HepG2 (cell line): ENCODE measurements at regions not wholly inside any gene's neighbourhood (a gene's known extent, or its start where the extent isn't known, plus 50 kb on each side); places are given as distances from the start of the nearest gene placed in this dataset.

Source experiments
- ATAC-seq: fragments of 200-7000 bp; cut with Tn5 transposase; 3 replicates; pipeline ENCODE4 v1.9.1; 2020; ENCODE audit warnings: mild to moderate bottlenecking, moderate library complexity
- BruUV-seq: library from RNA; stranded (reverse); fragments of 400-500 nt; replicated peaks from 2 replicates; lab custom pipeline; 2021; lab: Mats Ljungman, UMichigan
- CTCF ChIA-PET: fragments of 300-600 bp; formaldehyde crosslinking; extraction: SDS; loops from one replicate; lab custom pipeline; 2021; ENCODE audit warnings: low total read pairs, inconsistent platforms, low intra/inter-chr PET ratio; lab: Yijun Ruan, JAX
- POLR2A ChIA-PET: fragments of 350-600 bp; sonication (Branson Sonifier 250); formaldehyde crosslinking; loops from one replicate; lab custom pipeline; 2020; ENCODE audit warnings: antibody characterized with exemption, inconsistent platforms; lab: Yijun Ruan, JAX
- DNase-seq: peaks from one replicate; pipeline ENCODE4 v3.0.0-alpha.2; 2015; ENCODE audit warnings: low spot score
- FAIRE-seq: peaks from 3 replicates; lab custom pipeline; 2011; peaks lifted over from hg19 to GRCh38; lab: Jason Lieb, UNC
- H2AFZ ChIP-seq: one replicate; pipeline ENCODE4 v1.6.1; 2011; ENCODE audit warnings: low read length, inconsistent platforms
- H3K27ac ChIP-seq: fragments of 300-600 bp; 3 replicates; pipeline ENCODE4 v1.8.0; 2011; ENCODE audit warnings: mixed run types, mild to moderate bottlenecking, mixed read lengths, low read length, inconsistent platforms; ENCODE audit not compliant: insufficient read depth; ENCODE audit errors: extremely low read length
- H3K27me3 ChIP-seq, 2 experiments: fragments of 200-600 bp in 1 of 2; 2 replicates in 1 of 2; 3 replicates in 1 of 2; pipeline versions ENCODE4 v1.6.0 to v1.8.0; 2011; ENCODE audit warnings: low read length in 2 of 2, mild to moderate bottlenecking in 2 of 2, moderate library complexity in 2 of 2, inconsistent platforms in 1 of 2; ENCODE audit not compliant: insufficient read depth in 2 of 2, control insufficient read depth in 1 of 2
- H3K36me3 ChIP-seq, 2 experiments: fragments of 200-600 bp in 1 of 2; replicated peaks in 1 of 2; 2 replicates in 1 of 2; 3 replicates in 1 of 2; pipeline versions ENCODE4 v1.5.1 to v1.8.0; 2011; ENCODE audit warnings: low read length in 2 of 2, inconsistent platforms in 1 of 2; ENCODE audit not compliant: insufficient read depth in 2 of 2, control insufficient read depth in 1 of 2
- H3K4me1 ChIP-seq: 2 replicates; pipeline ENCODE4 v1.5.1; 2012; ENCODE audit warnings: low read length, inconsistent platforms; ENCODE audit not compliant: insufficient read depth
- H3K4me2 ChIP-seq: 2 replicates; pipeline ENCODE4 v1.6.0; 2011; ENCODE audit warnings: low read depth, low read length, inconsistent platforms
- H3K4me3 ChIP-seq, 3 experiments: fragments of 200-600 bp in 1 of 3; sonication (generic), shearing (Covaris generic) in 1 of 3; replicated peaks in 1 of 3; 2 replicates each; pipeline ENCODE4 v1.5.1; 2011 to 2016; ENCODE audit warnings: low read length in 3 of 3, inconsistent platforms in 2 of 3, low read depth in 2 of 3, mild to moderate bottlenecking in 2 of 3, control low read depth in 1 of 3, mixed read lengths in 1 of 3; ENCODE audit not compliant: insufficient read depth in 1 of 3
- H3K79me2 ChIP-seq: one replicate; pipeline ENCODE4 v1.6.1; 2011; ENCODE audit warnings: low read length, inconsistent platforms; ENCODE audit not compliant: insufficient read depth
- H3K9ac ChIP-seq: 2 replicates; pipeline ENCODE4 v1.6.0; 2011; ENCODE audit warnings: mild to moderate bottlenecking, low read depth, low read length, inconsistent platforms; ENCODE audit not compliant: insufficient read depth
- H3K9me3 ChIP-seq: 2 replicates; pipeline ENCODE4 v1.5.1; 2012; ENCODE audit warnings: mild to moderate bottlenecking, low read length
- H4K20me1 ChIP-seq: 2 replicates; pipeline ENCODE4 v1.6.0; 2011; ENCODE audit warnings: inconsistent platforms, mild to moderate bottlenecking, low read length, moderate library complexity; ENCODE audit not compliant: insufficient read depth
- AGO2 ChIP-seq: fragments of 200-400 bp; formaldehyde crosslinking; optimal IDR thresholded peaks from 2 replicates; pipeline ENCODE3; 2017; ENCODE audit warnings: mild to moderate bottlenecking, low read depth, low read length, moderate library complexity
- EZH2 ChIP-seq: conservative IDR thresholded peaks from 2 replicates; pipeline ENCODE4 v1.6.1; 2012; ENCODE audit warnings: mild to moderate bottlenecking, low read depth, low read length, moderate library complexity
- RBFOX2 ChIP-seq: fragments of 200-400 bp; formaldehyde crosslinking; IDR thresholded peaks from 2 replicates; pipeline ENCODE4 v1.6.1; 2017; ENCODE audit warnings: low read depth, mild to moderate bottlenecking, low read length
- STAG1 ChIP-seq: sonication (generic); formaldehyde crosslinking; IDR thresholded peaks from 2 replicates; pipeline ENCODE4 v1.4.0; 2020; ENCODE audit warnings: missing genetic modification reagents
- ZNF121 ChIP-seq: sonication (generic); formaldehyde crosslinking; IDR thresholded peaks from 2 replicates; pipeline ENCODE4 v1.5.0; 2020; ENCODE audit warnings: mild to moderate bottlenecking, missing genetic modification reagents
- ZNF501 ChIP-seq: sonication (generic); formaldehyde crosslinking; IDR thresholded peaks from 2 replicates; pipeline ENCODE4 v1.5.1; 2020; ENCODE audit warnings: mild to moderate bottlenecking, moderate library complexity, missing genetic modification reagents
- ZNF556 ChIP-seq: sonication (generic); formaldehyde crosslinking; IDR thresholded peaks from 2 replicates; pipeline ENCODE4 v1.4.0; 2020; ENCODE audit warnings: mild to moderate bottlenecking, missing genetic modification reagents, borderline replicate concordance
- WGBS: methylation state at CpG from one replicate; pipeline ENCODE4 v1.1.6; 2017; ENCODE audit warnings: low lambda C conversion rate; 5-methylcytosine and 5-hydroxymethylcytosine counted together
- in situ Hi-C: cut with HindIII; loops from 2 replicates; pipeline ENCODE4 v1.10.0; 2017; ENCODE audit warnings: low pct_unique_long_range_greater_than_20kb; ENCODE audit not compliant: extremely low pct_ligation_motif_present
- intact Hi-C: fragments of 100-400 bp; cut with micrococcal nuclease; formaldehyde crosslinking; loops from one replicate; pipeline ENCODE4 v1.10.0; 2022; ENCODE audit not compliant: unreplicated experiment
- TF ChIP-seq, protein P1 (sequence below): sonication (generic); formaldehyde crosslinking; IDR thresholded peaks from one replicate; pipeline ENCODE4 v1.5.1; 2020; ENCODE audit warnings: mild to moderate bottlenecking, missing genetic modification reagents; ENCODE audit errors: not compliant biosample characterization
- TF ChIP-seq, protein P2 (sequence below): sonication (generic); formaldehyde crosslinking; IDR thresholded peaks from 2 replicates; pipeline ENCODE4 v1.5.0; 2020; ENCODE audit warnings: mild to moderate bottlenecking, missing genetic modification reagents
- TF ChIP-seq, protein P3 (sequence below): sonication (generic); formaldehyde crosslinking; IDR thresholded peaks from 2 replicates; pipeline ENCODE4 v1.4.0; 2020; ENCODE audit warnings: mild to moderate bottlenecking, missing genetic modification reagents
- TF ChIP-seq, protein P4 (sequence below): sonication (generic); formaldehyde crosslinking; IDR thresholded peaks from 2 replicates; pipeline ENCODE4 v1.5.0; 2020; ENCODE audit warnings: missing genetic modification reagents

DNA sequence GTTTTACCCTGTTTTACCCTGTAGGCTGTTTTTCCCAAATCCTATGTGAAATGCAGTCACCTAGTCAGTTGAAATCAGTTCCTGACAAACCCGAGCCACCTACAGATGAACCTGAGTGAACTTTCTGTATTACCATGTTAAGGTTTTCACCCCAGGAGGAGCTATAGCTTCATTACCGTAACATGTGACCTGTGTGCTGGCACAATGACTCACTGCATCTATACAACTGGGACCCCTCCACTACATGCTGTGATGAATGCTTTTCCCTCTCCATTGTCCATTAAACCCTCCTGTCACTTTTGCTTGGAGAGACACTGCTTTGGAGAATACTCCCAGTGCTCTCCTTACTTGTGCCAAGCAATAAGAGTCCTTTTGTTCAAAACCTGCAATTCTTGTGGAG, 1974.8 kb downstream of the EFNA5 start (continued):
- TF ChIP-seq, protein P1, sequence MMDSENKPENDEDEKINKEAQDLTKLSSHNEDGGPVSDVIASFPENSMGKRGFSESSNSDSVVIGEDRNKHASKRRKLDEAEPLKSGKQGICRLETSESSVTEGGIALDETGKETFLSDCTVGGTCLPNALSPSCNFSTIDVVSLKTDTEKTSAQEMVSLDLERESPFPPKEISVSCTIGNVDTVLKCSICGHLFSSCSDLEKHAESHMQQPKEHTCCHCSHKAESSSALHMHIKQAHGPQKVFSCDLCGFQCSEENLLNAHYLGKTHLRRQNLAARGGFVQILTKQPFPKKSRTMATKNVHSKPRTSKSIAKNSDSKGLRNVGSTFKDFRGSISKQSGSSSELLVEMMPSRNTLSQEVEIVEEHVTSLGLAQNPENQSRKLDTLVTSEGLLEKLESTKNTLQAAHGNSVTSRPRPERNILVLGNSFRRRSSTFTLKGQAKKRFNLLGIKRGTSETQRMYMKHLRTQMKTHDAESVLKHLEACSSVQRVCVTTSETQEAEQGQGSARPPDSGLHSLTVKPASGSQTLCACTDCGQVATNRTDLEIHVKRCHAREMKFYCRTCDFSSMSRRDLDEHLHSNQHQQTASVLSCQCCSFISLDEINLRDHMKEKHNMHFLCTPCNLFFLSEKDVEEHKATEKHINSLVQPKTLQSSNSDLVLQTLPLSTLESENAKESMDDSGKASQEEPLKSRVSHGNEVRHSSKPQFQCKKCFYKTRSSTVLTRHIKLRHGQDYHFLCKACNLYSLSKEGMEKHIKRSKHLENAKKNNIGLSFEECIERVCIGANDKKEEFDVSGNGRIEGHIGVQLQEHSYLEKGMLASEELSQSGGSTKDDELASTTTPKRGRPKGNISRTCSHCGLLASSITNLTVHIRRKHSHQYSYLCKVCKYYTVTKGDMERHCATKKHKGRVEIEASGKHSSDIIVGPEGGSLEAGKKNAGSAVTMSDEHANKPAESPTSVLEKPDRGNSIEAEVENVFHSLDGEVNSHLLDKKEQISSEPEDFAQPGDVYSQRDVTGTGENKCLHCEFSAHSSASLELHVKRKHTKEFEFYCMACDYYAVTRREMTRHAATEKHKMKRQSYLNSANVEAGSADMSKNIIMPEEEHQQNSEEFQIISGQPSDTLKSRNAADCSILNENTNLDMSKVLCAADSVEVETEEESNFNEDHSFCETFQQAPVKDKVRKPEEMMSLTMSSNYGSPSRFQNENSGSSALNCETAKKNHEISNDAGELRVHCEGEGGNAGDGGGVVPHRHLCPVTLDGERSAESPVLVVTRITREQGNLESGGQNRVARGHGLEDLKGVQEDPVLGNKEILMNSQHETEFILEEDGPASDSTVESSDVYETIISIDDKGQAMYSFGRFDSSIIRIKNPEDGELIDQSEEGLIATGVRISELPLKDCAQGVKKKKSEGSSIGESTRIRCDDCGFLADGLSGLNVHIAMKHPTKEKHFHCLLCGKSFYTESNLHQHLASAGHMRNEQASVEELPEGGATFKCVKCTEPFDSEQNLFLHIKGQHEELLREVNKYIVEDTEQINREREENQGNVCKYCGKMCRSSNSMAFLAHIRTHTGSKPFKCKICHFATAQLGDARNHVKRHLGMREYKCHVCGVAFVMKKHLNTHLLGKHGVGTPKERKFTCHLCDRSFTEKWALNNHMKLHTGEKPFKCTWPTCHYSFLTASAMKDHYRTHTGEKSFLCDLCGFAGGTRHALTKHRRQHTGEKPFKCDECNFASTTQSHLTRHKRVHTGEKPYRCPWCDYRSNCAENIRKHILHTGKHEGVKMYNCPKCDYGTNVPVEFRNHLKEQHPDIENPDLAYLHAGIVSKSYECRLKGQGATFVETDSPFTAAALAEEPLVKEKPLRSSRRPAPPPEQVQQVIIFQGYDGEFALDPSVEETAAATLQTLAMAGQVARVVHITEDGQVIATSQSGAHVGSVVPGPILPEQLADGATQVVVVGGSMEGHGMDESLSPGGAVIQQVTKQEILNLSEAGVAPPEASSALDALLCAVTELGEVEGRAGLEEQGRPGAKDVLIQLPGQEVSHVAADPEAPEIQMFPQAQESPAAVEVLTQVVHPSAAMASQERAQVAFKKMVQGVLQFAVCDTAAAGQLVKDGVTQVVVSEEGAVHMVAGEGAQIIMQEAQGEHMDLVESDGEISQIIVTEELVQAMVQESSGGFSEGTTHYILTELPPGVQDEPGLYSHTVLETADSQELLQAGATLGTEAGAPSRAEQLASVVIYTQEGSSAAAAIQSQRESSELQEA, result no peak
- TF ChIP-seq, all 625 proteins: peak for 0

DNA sequence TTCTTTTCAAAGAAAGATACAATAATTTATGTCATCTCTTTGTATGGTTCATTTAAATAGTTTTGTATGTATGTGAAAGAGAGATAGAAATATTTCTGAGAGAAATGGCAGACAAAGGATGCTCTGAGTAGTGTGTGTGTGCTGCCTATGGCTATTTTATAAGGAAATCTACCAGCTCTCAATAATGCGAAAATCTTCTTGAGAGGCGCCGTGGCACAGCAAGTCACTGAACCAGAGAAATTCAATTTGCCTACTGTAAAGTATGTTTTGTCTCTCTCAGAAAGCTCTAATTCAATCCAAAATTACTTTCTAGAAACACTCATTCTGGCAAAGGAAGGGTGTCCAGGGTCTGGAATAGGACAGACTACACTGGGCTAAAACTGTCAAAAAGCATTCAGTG, 1981.1 kb downstream of the EFNA5 start:
- Histone ChIP-seq H3K4me3 (no peak overlapping the region), H4K20me1 (no peaks in the 10 kb centered on the region), H3K9me3 (no peaks in the 10 kb centered on the region), H3K9ac (no peak overlapping the region), H3K4me1 (no peaks in the 10 kb centered on the region), H3K79me2 (no peaks in the 10 kb centered on the region), H2AFZ (no peak overlapping the region), H3K4me2 (no peak overlapping the region), H3K27me3 (no peaks in the 10 kb centered on the region), H3K27ac (no peak overlapping the region), H3K36me3 (no peaks in the 10 kb centered on the region)
- WGBS, result 91% methylated on average over 3 of the region's 3 CpGs
- ATAC-seq (no peak), FAIRE-seq (no peak), DNase-seq (no peak)
- intact Hi-C loops, result no loop called here
- ChIA-PET CTCF (no interaction called here), POLR2A (no interaction called here)
- in situ Hi-C loops, result no loop called here
- BruUV-seq, result no TSS peak
- no peak for TF ChIP-seq STAG1 (CRISPR knock-in tag)
- no peak for TF ChIP-seq EZH2
- no peak for TF ChIP-seq ZNF556 (CRISPR knock-in tag)
- TF ChIP-seq, protein P2, sequence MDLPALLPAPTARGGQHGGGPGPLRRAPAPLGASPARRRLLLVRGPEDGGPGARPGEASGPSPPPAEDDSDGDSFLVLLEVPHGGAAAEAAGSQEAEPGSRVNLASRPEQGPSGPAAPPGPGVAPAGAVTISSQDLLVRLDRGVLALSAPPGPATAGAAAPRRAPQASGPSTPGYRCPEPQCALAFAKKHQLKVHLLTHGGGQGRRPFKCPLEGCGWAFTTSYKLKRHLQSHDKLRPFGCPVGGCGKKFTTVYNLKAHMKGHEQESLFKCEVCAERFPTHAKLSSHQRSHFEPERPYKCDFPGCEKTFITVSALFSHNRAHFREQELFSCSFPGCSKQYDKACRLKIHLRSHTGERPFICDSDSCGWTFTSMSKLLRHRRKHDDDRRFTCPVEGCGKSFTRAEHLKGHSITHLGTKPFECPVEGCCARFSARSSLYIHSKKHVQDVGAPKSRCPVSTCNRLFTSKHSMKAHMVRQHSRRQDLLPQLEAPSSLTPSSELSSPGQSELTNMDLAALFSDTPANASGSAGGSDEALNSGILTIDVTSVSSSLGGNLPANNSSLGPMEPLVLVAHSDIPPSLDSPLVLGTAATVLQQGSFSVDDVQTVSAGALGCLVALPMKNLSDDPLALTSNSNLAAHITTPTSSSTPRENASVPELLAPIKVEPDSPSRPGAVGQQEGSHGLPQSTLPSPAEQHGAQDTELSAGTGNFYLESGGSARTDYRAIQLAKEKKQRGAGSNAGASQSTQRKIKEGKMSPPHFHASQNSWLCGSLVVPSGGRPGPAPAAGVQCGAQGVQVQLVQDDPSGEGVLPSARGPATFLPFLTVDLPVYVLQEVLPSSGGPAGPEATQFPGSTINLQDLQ (CRISPR knock-in tag), result no peak
- TF ChIP-seq, protein P3, sequence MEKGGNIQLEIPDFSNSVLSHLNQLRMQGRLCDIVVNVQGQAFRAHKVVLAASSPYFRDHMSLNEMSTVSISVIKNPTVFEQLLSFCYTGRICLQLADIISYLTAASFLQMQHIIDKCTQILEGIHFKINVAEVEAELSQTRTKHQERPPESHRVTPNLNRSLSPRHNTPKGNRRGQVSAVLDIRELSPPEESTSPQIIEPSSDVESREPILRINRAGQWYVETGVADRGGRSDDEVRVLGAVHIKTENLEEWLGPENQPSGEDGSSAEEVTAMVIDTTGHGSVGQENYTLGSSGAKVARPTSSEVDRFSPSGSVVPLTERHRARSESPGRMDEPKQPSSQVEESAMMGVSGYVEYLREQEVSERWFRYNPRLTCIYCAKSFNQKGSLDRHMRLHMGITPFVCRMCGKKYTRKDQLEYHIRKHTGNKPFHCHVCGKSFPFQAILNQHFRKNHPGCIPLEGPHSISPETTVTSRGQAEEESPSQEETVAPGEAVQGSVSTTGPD (CRISPR knock-in tag), result no peak
- TF ChIP-seq ZNF501 (CRISPR knock-in tag), result no peak
- TF ChIP-seq, protein P4, sequence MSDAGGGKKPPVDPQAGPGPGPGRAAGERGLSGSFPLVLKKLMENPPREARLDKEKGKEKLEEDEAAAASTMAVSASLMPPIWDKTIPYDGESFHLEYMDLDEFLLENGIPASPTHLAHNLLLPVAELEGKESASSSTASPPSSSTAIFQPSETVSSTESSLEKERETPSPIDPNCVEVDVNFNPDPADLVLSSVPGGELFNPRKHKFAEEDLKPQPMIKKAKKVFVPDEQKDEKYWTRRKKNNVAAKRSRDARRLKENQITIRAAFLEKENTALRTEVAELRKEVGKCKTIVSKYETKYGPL (CRISPR knock-in tag), result no peak
- TF ChIP-seq RBFOX2, result no peak
- TF ChIP-seq ZNF121 (CRISPR knock-in tag), result no peak
- no peak for TF ChIP-seq AGO2
